ENCODE measurements at regions not wholly inside any gene's neighbourhood (a gene's known extent, or its start where the extent isn't known, plus 50 kb on each side); places are given as distances from the start of the nearest gene placed in this dataset.

DNA sequence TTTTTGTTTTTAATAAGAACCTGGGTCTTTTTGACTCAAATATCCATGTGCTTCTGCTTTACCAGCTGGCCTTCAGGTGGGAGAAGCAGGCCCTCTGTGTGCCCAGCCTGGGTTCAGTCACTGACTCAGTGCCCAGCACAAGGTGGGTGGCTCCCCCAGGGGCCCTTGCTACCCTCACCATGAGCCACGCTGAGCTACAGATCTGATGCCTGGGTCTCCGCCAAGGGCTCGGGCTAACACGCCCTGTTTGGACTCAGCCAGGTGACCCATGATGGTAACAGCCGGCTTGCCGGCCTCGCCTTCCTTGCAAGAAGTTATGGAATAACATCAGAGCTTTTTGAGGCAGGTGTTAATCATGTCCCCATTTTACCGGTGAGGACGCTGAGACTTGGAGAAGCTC lies 109.5 kb upstream of the NLRP1 start:
- DNase-seq (ENCODE audit: low read depth in 1 of 2, low spot score in 1 of 2) = no peak
- H3K4me3 ChIP-seq = no peak overlapping the region
- peaks cover 10% of the 10 kb centered on the region for H3K4me1 ChIP-seq (ENCODE audit: low read depth)
- H3K9me3 ChIP-seq (ENCODE audit: low read depth) = no peaks in the 10 kb centered on the region
- TF ChIP-seq, protein P1, sequence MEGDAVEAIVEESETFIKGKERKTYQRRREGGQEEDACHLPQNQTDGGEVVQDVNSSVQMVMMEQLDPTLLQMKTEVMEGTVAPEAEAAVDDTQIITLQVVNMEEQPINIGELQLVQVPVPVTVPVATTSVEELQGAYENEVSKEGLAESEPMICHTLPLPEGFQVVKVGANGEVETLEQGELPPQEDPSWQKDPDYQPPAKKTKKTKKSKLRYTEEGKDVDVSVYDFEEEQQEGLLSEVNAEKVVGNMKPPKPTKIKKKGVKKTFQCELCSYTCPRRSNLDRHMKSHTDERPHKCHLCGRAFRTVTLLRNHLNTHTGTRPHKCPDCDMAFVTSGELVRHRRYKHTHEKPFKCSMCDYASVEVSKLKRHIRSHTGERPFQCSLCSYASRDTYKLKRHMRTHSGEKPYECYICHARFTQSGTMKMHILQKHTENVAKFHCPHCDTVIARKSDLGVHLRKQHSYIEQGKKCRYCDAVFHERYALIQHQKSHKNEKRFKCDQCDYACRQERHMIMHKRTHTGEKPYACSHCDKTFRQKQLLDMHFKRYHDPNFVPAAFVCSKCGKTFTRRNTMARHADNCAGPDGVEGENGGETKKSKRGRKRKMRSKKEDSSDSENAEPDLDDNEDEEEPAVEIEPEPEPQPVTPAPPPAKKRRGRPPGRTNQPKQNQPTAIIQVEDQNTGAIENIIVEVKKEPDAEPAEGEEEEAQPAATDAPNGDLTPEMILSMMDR (IDR thresholded peaks at IDR 0.05; ENCODE audit: low read depth, low read length) = no peak
- no peaks in the 10 kb centered on the region for H3K27me3 ChIP-seq
- no peaks in the 10 kb centered on the region for H3K36me3 ChIP-seq
- H3K27ac ChIP-seq = no peak overlapping the region

DNA sequence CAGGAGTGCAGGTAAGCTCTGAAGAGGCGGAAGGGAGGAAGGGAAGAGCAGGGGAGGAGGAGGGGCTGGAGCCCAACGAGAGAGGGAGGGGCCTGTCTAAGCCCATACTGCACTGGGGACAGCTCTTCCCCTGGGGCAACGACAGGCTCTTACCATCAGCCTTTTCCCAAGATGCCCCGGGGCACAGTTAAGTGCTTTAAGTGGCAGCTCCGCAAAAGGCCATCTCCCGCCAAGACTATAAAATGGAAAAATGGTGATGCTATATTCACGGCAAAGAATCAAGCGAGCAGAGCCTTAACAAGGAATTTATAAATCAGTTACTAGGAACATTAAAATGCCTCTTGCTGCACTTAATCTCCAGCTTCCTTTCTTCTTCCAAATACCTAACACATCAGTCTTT lies 110.2 kb upstream of the NLRP1 start:
- no peak overlapping the region for H3K27ac ChIP-seq
- H3K27me3 ChIP-seq = no peaks in the 10 kb centered on the region
- H3K4me3 ChIP-seq = no peak overlapping the region
- DNase-seq (ENCODE audit: low read depth in 1 of 2, low spot score in 1 of 2) = peak in 1 of 2 donors; percentile 72
- TF ChIP-seq, protein P1 (IDR thresholded peaks at IDR 0.05; ENCODE audit: low read depth, low read length) = no peak
- H3K36me3 ChIP-seq = no peaks in the 10 kb centered on the region
- no peaks in the 10 kb centered on the region for H3K9me3 ChIP-seq (ENCODE audit: low read depth)
- H3K4me1 ChIP-seq (ENCODE audit: low read depth) = peaks cover 10% of the 10 kb centered on the region

DNA sequence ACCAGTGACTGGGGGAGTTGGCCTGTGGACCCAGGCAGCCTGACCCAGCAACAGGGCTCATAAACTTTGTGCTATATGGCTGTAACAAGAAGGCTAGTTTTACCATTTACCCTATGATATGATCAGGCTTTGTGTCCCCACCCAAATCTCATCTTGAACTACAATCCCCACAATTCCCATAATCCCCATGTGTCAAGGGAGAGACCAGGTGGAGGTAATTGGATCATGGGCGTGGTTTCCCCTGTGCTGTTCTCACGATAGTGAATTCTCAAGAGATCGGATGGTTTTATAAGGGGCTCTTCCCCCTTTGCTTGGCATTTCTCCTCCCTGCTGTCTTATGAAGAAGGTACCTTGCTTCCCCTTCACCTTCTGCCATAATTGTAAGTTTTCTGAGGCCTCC lies 111.2 kb upstream of the NLRP1 start:
- Histone ChIP-seq H3K9me3 (ENCODE audit: low read depth) (no peaks in the 10 kb centered on the region), H3K4me1 (ENCODE audit: low read depth) (peaks cover 10% of the 10 kb centered on the region), H3K27ac (no peak overlapping the region), H3K4me3 (no peak overlapping the region), H3K27me3 (no peaks in the 10 kb centered on the region), H3K36me3 (no peaks in the 10 kb centered on the region)
- DNase-seq (ENCODE audit: low read depth in 1 of 2, low spot score in 1 of 2) = no peak
- TF ChIP-seq, protein P1 (IDR thresholded peaks at IDR 0.05; ENCODE audit: low read depth, low read length) = no peak

DNA sequence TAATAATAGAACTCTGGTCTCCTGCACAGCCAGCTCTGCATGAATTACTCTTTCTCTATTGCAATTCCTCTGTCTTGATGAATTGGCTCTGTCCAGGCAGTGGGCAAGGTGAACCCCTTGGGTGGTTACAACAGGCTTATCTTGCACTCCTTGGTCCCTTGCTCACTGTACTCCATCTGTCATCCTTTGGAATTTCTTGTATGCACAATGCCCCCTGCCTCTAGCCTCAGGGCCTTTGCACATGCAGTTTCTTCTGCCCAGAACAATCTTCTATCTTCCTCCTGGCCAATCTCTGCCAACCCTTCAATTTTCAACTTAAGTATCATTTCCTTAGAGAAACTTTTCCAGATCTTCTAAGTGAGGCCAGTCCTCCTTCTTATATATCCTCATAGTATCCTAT lies 114.7 kb upstream of the NLRP1 start:
- no peaks in the 10 kb centered on the region for H3K9me3 ChIP-seq (ENCODE audit: low read depth)
- TF ChIP-seq, protein P1 (IDR thresholded peaks at IDR 0.05; ENCODE audit: low read depth, low read length) = no peak
- no peak overlapping the region for H3K4me3 ChIP-seq

DNA sequence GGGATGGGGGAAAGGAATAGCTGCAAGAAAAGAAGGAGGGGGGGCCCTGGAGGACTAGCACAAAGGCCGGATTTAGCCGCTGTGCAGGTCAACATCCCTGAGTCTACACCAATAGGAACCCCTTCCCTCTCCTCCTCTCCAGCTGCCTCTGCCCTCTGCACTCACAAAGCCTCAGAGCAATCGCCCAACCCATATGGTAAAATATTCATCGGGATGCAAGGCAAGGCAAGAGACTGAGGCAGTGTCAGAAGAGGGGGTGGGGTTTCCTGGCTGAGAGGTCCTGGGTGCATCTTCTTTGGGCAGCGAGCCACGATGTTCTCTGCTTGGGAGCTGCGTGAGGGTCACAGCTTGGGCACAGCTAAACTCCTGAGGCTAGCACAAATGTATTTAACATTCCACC lies 115.5 kb upstream of the NLRP1 start:
- Histone ChIP-seq H3K4me3 (no peak overlapping the region), H3K4me1 (ENCODE audit: low read depth) (peaks cover under 1% of the 10 kb centered on the region), H3K27me3 (no peaks in the 10 kb centered on the region), H3K9me3 (ENCODE audit: low read depth) (no peaks in the 10 kb centered on the region), H3K27ac (no peak overlapping the region), H3K36me3 (no peaks in the 10 kb centered on the region)
- DNase-seq (ENCODE audit: low read depth in 1 of 2, low spot score in 1 of 2) = no peak
- TF ChIP-seq, protein P1 (IDR thresholded peaks at IDR 0.05; ENCODE audit: low read depth, low read length) = no peak

More for the DNA sequence above, 114.7 kb upstream of the NLRP1 start:
- DNase-seq (ENCODE audit: low read depth in 1 of 2, low spot score in 1 of 2) = no peak
- Histone ChIP-seq H3K27ac (no peak overlapping the region), H3K4me1 (ENCODE audit: low read depth) (peaks cover 9% of the 10 kb centered on the region), H3K27me3 (no peaks in the 10 kb centered on the region), H3K36me3 (no peaks in the 10 kb centered on the region)

DNA sequence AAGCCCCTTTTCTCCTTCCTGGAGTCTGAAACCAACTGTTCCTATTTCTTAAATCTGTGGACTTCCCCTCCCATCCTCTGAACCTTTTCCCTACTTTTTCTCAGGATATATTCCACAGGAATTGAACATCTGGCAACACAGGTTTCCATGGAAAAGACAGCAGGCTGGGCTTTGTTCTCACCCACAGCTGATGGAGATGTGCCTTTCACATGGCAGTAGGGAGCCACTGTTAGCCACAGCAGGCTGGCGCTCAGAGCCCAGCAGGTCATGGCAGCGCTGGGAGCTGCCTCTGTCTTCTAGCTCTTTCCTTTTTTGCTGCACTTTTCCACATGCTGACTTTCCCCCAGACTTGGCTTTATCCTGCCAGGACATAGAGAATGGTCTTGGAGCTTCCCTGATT lies 116.4 kb upstream of the NLRP1 start:
- no peaks in the 10 kb centered on the region for H3K9me3 ChIP-seq (ENCODE audit: low read depth)
- no peaks in the 10 kb centered on the region for H3K36me3 ChIP-seq
- no peak overlapping the region for H3K4me3 ChIP-seq
- H3K27ac ChIP-seq = no peak overlapping the region
- TF ChIP-seq, protein P1 (IDR thresholded peaks at IDR 0.05; ENCODE audit: low read depth, low read length) = no peak
- no peaks in the 10 kb centered on the region for H3K4me1 ChIP-seq (ENCODE audit: low read depth)
- no peaks in the 10 kb centered on the region for H3K27me3 ChIP-seq
- no peak for DNase-seq (ENCODE audit: low read depth in 1 of 2, low spot score in 1 of 2)
